Calu3 (cell line): ENCODE measurements at regions not wholly inside any gene's neighbourhood (a gene's known extent, or its start where the extent isn't known, plus 50 kb on each side); places are given as distances from the start of the nearest gene placed in this dataset.

ENCODE experiments used
- BruUV-seq: library from RNA; stranded (reverse); fragments of 400-500 nt; replicated peaks from 2 replicates; lab custom pipeline; 2021; lab: Mats Ljungman, UMichigan
- CTCF ChIA-PET: fragments of 300-600 bp; sonication (Branson Sonifier 250); formaldehyde crosslinking; loops from one replicate; lab custom pipeline; 2022; ENCODE audit warnings: antibody characterized with exemption; lab: Charles Lee
- DNase-seq: peaks from one replicate; pipeline ENCODE4 v3.0.0; 2022
- H3K27ac Mint-ChIP-seq: one replicate; pipeline ENCODE4 v1.8.0; 2022; ENCODE audit warnings: mixed read lengths; ENCODE audit not compliant: unreplicated experiment
- H3K27me3 Mint-ChIP-seq: one replicate; pipeline ENCODE4 v1.8.0; 2022; ENCODE audit warnings: mixed read lengths; ENCODE audit not compliant: unreplicated experiment
- H3K36me3 Mint-ChIP-seq: one replicate; pipeline ENCODE4 v1.8.0; 2022; ENCODE audit warnings: mild to moderate bottlenecking, moderate library complexity, mixed read lengths; ENCODE audit not compliant: insufficient read depth, unreplicated experiment
- H3K4me1 Mint-ChIP-seq: one replicate; pipeline ENCODE4 v1.8.0; 2022; ENCODE audit warnings: mild to moderate bottlenecking, low read depth, mixed read lengths; ENCODE audit not compliant: unreplicated experiment
- H3K4me3 Mint-ChIP-seq: one replicate; pipeline ENCODE4 v1.8.0; 2022; ENCODE audit warnings: mild to moderate bottlenecking, low read depth, moderate library complexity, mixed read lengths; ENCODE audit not compliant: unreplicated experiment
- H3K9me3 Mint-ChIP-seq: one replicate; pipeline ENCODE4 v1.8.0; 2022; ENCODE audit warnings: low read depth, mixed read lengths; ENCODE audit not compliant: unreplicated experiment
- intact Hi-C: fragments of 100-400 bp; cut with micrococcal nuclease; formaldehyde crosslinking; loops from one replicate; pipeline ENCODE4 v1.10.0; 2022; ENCODE audit not compliant: unreplicated experiment
- TF ChIP-seq, protein P1 (sequence below): fragments of 200-600 bp; IDR thresholded peaks from one replicate; pipeline ENCODE4 v1.8.0; 2022; ENCODE audit warnings: antibody characterized with exemption; ENCODE audit not compliant: unreplicated experiment

DNA sequence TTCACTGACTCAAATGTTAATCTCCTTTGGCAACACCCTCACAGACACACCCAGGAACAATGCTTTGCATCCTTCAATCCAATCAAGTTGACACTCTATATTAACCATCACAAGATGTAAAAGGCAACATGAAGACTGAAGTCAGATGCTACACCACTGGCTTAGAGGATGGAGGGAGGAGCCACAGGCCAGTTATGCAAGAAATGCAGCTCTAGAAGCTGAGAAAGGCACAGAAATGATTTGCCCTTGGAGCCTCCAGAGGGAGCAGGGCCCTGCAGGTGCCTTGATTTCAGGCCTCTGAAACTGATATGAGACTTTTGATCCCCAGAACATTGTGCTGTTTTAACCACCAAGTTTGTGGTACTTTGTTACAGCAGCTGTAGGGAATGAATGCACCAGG is 276.3 kb downstream of the KCNS3 start:
- intact Hi-C loops: no loop called here
- H3K4me3 Mint-ChIP-seq: no peak overlapping the region
- BruUV-seq: no TSS peak
- no peak overlapping the region for H3K27ac Mint-ChIP-seq
- CTCF ChIA-PET: no interaction called here
- no peaks in the 10 kb centered on the region for H3K36me3 Mint-ChIP-seq
- H3K27me3 Mint-ChIP-seq: peaks cover 35% of the 10 kb centered on the region
- no peaks in the 10 kb centered on the region for H3K9me3 Mint-ChIP-seq
- no peak for DNase-seq
- no peaks in the 10 kb centered on the region for H3K4me1 Mint-ChIP-seq
- TF ChIP-seq, protein P1, sequence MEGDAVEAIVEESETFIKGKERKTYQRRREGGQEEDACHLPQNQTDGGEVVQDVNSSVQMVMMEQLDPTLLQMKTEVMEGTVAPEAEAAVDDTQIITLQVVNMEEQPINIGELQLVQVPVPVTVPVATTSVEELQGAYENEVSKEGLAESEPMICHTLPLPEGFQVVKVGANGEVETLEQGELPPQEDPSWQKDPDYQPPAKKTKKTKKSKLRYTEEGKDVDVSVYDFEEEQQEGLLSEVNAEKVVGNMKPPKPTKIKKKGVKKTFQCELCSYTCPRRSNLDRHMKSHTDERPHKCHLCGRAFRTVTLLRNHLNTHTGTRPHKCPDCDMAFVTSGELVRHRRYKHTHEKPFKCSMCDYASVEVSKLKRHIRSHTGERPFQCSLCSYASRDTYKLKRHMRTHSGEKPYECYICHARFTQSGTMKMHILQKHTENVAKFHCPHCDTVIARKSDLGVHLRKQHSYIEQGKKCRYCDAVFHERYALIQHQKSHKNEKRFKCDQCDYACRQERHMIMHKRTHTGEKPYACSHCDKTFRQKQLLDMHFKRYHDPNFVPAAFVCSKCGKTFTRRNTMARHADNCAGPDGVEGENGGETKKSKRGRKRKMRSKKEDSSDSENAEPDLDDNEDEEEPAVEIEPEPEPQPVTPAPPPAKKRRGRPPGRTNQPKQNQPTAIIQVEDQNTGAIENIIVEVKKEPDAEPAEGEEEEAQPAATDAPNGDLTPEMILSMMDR: no peak

DNA sequence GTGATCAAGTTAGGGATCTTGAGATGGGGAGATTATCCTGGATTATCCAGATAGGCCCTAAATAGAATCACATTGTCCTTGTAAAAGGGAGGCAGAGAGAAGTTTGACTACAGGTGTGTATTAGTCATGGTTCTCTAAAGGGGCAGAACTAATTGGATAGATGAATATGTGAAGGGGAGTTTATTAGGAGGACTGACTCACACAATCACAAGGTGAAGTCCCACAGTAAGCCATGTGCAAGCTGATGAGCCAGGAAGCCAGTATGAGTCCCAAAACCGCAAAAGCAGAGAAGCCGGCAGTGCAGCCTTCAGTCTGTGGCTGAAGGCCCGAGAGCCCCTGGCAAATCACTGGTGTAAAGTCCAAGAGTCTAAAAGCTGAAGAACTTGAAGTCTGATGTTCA is 275.8 kb downstream of the KCNS3 start:
- no peak overlapping the region for H3K27ac Mint-ChIP-seq
- DNase-seq: no peak
- H3K27me3 Mint-ChIP-seq: peaks cover 35% of the 10 kb centered on the region
- no peaks in the 10 kb centered on the region for H3K9me3 Mint-ChIP-seq
- TF ChIP-seq, protein P1: no peak
- no peaks in the 10 kb centered on the region for H3K36me3 Mint-ChIP-seq
- BruUV-seq: no TSS peak
- CTCF ChIA-PET: no interaction called here
- intact Hi-C loops: no loop called here
- H3K4me3 Mint-ChIP-seq: no peak overlapping the region
- no peaks in the 10 kb centered on the region for H3K4me1 Mint-ChIP-seq

DNA sequence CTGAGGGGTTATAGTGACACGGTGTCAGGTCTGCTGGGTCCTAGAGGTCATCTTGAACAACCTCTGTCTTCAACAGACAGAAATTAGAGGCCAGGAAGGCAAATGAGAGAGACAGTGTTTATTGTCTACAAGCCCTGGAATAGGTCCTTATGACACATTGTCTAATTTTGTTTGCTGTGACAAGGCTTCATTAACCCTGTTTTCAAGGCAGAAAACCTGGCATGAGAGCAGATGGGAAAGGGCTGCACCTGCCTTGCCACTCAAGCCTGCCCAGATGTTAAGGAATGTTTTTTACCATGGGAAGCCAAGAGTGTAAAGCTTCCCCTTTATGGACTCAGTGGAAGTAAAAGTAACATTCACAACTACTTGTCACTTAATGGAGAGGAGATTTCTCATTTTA is 275.3 kb downstream of the KCNS3 start:
- DNase-seq: no peak
- intact Hi-C loops: no loop called here
- H3K4me1 Mint-ChIP-seq: no peaks in the 10 kb centered on the region
- no peaks in the 10 kb centered on the region for H3K9me3 Mint-ChIP-seq
- no peak overlapping the region for H3K27ac Mint-ChIP-seq
- TF ChIP-seq, protein P1: no peak
- CTCF ChIA-PET: no interaction called here
- BruUV-seq: no TSS peak
- H3K27me3 Mint-ChIP-seq: peaks cover 35% of the 10 kb centered on the region
- no peak overlapping the region for H3K4me3 Mint-ChIP-seq
- H3K36me3 Mint-ChIP-seq: no peaks in the 10 kb centered on the region

GRCh38 chr2:18151237-18151636 is 272.8 kb downstream of the KCNS3 start:
- H3K27ac Mint-ChIP-seq: no peak overlapping the region
- TF ChIP-seq, protein P1: no peak
- no peaks in the 10 kb centered on the region for H3K9me3 Mint-ChIP-seq
- no TSS peak for BruUV-seq
- CTCF ChIA-PET: no interaction called here
- DNase-seq: no peak
- no peaks in the 10 kb centered on the region for H3K36me3 Mint-ChIP-seq
- no peaks in the 10 kb centered on the region for H3K4me1 Mint-ChIP-seq
- H3K27me3 Mint-ChIP-seq: peaks cover 35% of the 10 kb centered on the region
- intact Hi-C loops: no loop called here
- H3K4me3 Mint-ChIP-seq: no peak overlapping the region
